ENCODE measurements at regions not wholly inside any gene's neighbourhood (a gene's known extent, or its start where the extent isn't known, plus 50 kb on each side); places are given as distances from the start of the nearest gene placed in this dataset.
"Not testable (repeated sequence)": the region's sequence is repeated elsewhere in the genome, so short reads cannot be mapped to it uniquely, and the experiment has no call there.

DNA sequence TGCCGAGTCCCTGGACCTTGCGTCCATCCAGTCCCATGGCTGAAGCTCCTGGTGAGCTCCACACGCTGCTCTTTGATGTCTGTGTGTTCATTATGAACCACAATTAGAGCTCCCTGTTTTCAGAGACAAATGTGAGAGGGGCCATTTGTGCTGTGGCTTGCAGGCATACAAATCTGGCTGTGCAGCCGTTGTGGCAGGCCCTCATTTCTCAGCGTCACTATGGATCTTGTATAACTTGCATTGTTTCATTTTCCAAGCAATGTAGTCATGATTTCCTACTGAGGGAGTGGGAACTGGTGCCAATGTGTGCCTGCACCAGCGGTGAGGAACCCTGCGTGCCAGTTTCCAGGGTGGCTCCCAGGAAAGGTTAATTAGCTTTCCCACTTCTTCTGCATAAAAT lies 542.6 kb downstream of the TMEM114 start:
- DNase-seq: no peak

DNA sequence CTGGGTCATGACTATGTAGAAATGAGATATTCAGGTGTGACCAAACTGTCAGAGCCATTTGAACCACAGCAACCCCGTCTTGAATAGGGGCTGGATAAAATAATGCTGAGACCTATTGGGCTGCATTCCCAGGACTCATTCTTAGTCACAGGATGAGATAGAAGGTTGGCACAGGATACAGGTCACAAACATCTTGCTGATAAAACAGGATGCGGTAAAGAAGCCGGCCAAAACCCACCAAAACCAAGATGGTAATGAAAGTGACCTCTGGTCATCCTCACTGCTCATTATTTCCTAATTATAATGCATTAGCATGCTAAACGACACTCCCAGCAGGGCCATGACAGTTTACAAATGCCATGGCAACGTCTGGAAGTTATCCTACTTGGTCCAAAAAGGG lies 545.5 kb downstream of the TMEM114 start:
- DNase-seq: no peak

DNA sequence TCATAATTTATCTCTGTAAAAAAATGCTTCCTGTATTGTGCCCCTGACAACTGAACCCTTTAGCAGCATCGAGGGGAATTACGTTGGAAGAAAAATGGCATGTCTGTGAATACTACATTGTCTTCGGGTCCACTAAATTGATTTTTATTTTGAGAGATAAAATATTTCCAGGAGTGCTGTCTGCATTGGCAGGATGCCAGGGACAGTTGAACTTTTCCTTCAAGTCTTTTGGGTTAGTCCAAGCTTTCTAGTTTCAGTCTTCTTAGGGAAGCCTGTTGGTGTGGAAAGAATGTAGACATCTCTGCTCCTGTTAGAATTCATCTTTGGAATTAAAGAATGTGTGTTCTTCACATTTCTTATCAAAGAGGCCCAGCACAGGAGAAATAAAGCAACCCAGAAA lies 557.9 kb downstream of the TMEM114 start:
- DNase-seq: no peak

DNA sequence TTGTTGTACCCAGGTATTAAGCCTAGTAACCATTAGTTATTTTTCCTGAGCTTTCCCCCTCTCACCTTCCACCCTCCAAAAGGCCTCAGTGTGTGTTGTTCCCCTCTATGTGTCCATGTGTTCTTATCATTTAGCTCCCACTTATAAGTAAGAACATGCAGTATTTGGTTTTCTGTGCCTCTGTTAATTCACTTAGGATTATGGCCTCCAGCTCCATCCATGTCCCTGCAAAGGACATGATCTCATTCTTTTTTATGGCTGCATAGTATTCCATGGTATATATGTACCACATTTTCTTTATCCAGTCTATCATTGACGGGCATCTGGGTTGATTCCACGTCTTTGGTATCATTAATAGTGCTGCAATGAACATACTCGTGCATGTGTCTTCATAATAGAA lies 560.3 kb downstream of the TMEM114 start:
- not testable (repeated sequence) for DNase-seq

DNA sequence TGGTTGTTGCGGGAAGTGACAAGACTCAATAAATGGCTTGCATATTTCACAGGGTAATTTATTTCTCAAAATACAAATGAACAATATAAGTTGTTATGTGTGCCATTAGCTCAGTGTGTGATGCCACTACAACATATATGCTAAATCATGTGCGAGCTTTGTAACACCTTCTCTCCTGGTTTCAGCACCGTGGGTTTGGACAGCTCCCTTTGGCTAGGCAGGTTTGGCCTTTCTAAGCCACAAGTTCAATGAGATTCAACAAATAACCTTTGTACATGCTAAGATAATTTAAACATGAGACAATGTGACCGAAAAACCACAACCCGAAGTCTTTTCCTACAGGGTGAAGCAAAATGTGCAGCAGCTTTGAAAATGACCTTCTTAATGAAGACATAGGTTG lies 563.9 kb downstream of the TMEM114 start:
- DNase-seq: no peak

DNA sequence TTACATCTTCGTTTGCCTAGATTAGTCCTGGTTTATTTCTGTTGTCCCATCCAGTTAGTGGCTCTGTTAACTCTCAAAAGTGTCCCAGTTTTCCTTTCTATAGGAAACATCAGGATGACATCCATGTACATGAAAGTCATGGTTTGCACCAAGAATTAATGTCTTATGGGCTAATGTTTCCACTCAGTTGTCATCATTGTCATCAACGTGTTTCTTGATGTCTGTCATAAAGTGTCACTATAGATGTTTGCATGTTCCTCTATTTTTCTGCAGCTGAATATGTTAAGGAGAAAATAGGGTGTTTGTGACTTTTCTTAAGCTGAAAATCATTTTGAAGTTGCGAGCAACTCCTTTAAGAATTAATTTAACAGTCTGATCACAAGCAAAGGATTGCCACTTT lies 567.0 kb downstream of the TMEM114 start:
- no peak for DNase-seq

DNA sequence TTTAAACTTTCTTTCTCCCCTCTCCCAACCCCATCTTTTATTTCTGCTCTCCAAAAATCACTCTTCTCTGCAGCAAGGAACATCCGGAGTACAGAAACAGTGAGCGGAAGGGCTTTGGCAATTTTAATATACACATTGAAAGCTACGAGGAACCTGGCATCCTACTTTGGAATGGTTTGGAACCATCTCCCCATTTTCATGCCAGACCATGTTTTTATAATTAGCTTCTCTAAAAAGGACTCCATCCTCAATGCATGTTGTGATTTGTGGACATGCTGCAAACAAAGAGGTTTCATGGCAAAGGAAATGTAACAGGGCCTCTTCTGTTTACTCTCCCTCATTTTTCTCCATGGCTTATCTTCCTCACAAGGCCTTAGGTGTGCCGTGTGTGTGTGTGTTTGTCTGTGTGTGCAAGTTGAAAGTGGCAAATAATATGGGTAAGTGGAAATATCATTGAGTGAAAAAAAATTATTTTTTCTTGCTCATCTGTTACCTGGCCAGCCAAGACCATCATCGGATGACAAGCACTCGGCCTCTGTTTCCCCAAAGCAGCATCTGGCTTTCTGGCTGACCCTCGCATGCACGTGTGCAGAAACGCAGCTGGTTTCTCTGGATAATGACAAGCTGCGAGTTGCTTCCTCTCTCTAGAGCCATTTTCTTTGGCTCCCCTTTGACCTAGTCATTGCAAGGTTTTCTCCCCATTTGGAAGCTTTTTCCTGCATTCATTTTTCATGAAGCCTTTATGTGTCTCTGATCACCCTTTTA lies 585.0 kb downstream of the TMEM114 start:
- DNase-seq: no peak

DNA sequence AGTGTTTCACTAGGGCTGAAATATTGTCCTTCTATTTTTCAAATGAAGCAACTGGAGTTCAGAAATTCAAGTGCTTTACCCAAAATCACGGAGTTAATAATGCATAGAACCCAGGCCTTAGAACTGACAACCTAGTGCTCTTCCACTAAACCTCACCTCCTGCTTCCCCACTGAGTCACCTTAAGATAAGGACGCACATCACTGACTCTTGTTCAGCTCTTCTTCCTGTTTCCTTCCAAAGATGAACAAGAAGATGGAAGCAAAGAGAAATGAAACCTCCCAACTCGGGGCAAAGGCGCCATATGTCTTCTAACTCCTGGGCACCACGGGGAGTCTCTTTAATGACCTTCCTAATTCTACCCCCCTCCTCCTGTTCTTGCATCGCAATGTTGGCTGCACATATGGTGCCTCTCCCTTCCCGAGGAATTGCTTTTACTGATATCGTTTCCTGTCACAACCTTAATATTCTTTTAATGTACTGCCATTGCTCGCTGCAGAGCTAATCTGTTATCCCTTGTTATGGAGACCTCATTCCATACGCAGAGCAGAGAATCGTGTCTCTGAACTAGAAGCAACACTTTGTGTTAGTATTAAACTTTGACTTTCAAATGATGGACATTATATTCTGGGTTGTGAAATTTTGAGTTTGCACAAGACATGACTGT lies 591.4 kb downstream of the TMEM114 start:
- DNase-seq: no peak

DNA sequence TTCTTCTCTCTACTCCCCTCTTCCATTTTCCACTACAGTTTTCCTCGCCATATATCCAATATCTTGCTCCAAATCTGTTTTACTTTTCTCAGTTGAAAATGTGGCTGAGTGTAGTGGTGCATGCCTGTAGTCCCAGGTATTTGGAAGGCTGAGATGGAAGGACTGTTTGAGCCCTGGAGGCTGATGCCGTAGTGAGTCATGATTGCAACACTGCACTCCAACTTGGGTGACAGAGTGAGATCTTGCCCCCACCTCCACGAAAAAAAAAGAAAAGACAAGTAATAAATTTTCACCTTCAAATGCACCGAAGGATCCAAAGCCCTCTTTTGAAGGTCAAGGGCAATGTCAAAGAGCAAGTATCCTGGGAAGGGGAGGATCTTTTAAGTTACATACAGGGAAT lies 592.3 kb downstream of the TMEM114 start:
- DNase-seq: no peak

DNA sequence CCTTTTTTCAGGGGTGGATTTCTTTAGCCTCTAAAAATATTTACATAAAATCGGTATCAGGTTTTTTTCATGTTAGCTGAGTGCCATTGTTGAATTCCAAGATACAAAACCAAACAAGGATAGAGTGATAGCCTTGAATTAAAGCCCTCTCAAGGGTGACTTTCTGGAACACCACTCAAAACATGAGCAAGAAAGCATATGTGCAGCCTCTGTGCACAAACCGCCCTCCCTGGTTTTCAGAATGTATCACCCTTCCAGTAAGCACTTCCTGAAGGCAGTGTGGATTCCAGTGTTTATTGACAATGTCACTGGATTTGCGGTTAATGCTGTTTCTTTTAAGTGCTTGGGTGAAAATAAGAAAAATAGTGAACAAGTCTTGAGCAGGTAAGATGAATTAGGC lies 597.7 kb downstream of the TMEM114 start:
- DNase-seq: no peak

DNA sequence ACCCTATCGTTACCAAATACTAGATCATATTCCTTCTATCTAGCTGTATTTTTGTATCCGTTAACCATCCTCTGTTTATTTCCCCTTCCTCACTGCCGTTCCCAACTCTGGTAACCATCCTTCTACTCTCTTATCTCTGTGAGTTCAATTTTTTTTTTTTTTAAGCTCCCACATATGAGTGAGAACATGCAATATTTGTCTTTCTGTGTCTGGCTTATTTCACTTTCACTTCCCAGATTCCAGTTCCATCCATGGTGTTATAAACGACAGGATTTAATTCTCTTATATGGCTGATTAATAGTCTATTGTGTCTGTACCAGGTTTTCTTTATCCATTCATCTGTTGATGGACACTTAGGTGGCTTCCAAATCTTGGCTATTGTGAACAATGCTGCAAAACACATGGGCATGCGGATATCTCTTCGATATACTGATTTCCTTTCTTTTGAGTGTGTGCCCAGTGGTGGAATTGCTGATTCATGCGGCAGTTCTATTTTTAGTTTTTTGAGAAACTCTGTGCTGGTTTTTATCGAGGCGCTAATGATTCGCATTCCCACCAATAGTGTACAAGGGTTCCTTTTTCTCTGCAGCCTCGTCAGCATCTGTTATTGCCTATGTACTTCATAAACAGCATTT lies 599.6 kb downstream of the TMEM114 start:
- DNase-seq: no peak

DNA sequence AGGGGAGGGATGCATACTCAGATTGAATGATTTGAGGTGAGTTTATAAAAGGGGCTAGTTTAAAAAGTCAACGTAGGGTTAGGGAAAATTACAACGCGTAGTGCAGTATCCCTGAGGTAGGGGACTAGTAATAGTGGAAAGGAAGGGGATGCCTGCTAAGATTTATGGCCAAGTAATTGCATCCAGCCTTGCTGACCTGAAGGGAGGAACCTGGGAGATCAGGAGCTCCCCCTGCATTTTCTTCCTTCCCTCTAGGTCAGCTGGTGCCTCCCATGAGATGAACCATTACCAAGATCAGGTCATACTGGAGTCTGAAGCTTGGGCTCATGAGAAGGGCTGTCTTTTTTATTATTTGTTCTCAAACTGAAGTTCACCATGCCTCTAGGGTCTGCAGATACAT lies 606.6 kb downstream of the TMEM114 start:
- no peak for DNase-seq

DNA sequence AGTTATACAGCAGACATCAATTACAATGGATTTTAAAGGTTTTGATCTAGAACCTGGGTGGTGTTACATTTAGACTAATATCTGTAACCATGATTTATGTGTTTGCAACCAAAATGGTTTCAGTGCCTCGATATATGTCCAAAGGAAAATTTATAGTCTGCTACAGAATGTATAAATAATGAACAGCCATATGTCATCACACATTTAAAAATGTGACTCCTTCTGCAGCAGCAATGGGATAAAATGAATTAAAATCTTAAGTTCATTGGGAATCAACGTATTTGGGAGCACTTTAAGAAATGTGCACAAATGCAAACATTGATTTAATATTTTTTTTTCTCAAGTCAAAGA lies 610.2 kb downstream of the TMEM114 start:
- DNase-seq: no peak

DNA sequence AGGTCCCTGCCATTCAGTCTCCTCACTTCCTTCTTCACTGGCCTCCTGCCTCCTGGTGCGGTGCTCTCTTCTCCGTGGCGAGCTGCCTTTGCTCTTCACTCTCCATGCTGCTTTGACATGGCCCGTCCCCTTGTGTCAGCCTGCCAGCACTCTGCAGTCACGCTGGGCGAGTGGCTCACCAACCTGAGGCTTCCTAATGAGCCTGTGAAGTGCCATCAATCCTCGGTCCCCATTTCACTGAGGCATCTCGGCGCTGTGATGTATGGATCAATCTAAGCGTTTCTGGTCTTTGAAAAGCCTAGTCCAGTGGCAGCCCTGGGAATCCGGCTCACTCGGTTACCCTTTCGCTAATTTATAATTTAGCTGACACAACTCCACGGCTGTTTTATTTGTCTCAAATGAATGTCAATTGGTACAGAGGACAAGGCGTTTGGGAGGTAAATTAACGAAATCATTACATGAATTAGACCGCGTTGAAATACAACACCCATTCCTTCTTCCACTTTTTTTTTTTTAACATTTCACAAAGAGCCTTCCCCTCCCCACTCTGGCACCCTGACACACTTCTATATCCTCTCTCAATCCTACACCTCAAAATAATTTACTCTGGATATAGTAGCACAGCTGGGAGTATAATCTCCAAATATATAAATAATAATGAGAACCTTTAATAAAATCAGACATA lies 610.7 kb downstream of the TMEM114 start:
- DNase-seq: no peak

DNA sequence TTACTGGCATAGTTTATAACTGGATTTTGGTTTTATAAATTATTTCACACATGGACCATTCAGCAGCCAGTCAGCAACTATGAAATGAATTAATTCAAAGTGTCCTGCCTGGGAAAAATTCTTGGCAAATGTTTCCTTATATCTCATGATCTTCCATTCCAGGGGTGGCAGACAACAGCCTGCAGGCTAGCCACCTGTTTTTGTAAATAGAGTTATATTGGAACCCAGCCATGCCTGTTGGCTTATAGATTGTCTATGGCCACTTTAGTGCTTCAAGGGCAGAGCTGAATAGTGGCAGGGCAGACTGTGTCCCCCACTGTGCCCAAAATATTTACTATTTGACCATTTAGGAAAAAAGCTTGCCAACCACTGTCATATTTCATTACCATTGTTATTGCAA lies 613.7 kb downstream of the TMEM114 start:
- no peak for DNase-seq

DNA sequence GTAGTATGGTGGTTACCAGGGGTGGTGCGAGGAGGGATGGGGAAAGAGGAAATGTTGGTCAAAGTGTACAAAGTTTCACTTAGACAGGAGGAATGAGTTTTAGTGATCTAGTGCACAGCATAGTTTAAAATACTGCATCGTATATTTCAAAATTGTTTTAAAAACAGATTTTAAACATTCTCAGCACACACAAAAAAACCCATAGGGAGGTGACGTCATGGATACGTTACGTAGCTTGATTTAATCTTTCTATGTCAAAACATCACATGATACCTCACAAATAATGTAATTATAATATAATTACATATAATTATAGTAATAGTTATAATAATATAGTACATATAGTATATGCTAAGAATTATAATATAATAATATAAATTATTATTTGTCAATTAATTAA lies 614.2 kb downstream of the TMEM114 start:
- DNase-seq: no peak

DNA sequence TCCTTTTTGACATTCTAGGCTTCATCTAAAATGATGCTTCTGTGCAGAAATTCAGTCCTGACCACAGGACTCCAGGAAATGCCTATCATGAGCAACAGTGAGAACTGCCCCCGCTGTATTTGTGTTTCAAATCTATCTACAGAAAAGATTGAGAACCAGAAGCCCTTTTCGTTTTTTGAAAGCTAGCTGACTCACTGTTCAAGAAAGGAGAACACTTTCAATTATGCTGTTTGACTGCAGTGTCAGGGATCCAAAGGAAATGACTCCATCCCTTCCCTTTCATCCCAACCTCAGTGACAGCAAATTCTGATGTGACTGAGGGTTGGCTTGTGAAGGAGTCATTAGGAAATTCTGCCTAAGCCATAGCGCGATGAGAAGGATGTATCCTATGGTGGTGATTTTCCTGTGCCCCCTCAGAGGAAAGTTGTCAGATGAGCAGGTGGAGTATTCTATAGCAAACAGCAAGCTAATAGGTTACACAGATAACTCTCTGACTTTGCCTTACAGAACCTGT lies 622.3 kb downstream of the TMEM114 start:
- DNase-seq: no peak

DNA sequence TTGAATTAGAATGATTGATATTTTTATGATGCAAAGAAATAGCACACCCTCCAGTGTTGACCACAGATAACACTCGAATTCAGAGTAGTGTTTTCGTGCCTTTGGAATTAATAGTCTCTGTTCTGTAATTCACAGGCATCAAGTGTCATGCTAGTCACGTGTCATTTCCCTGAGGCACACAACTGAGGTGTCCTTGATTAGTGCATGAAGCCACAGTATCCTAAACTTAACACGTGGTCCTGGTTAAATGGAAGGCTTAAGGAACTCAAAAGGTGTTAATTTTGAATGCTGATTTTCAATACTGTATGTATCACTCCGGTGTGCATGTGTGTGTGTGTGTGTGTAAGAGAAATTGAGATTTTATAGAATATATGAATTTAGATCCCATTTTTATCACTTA lies 625.6 kb downstream of the TMEM114 start:
- no peak for DNase-seq

DNA sequence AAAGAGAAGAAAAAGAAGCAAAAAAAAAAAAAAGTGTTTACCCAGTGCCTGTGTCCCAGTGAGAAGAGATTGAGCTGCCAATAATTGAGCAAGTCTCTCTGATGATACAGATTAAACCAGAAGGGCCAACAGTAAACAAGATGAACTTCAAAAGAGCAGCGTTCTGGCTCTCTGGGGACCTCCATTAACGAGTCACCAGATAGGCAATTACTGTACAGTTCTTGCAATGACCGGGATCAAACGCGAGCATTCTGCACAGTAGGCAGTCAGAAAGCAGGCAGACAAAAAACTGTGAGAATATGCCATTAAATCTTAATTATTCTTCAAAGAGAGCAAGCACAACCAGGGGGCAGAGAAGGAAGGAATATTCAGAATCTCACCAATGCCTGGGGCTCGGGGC lies 626.1 kb downstream of the TMEM114 start:
- DNase-seq: no peak

DNA sequence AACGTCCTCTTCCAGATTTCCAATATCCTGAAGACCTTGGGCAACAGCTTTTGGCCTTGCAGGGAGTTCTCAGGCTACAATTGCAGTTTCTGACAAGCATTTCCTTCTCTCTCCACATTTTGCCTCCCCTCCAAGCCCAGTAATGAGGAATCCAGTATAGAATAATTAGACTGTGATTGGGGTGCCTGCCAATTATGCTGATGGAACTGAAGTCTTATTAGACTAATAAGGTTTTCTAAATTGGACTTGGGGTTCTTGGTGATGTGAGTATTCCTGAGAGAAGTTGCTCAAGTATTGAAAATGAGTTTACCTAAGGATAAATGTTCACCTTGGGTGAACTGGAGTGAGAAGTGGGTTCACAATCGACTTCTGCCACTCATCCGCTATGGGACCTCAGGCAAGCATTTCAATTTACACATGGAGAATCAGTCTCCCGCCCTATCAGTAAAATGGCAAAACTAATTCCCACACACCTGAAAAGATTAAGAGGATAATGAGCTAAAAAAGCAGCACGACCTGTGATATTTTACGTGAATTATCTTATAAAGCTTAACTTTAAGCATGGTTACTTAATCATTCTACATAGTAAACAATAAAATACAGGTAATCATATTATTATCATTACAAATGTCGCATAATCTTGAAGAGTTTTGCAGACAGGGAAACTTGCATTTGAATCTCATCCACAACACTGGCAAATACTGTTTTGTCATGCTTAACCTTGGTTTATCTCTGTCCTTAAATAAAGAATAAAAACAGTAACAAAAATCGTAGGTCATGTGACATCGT lies 628.0 kb downstream of the TMEM114 start:
- DNase-seq: no peak

DNA sequence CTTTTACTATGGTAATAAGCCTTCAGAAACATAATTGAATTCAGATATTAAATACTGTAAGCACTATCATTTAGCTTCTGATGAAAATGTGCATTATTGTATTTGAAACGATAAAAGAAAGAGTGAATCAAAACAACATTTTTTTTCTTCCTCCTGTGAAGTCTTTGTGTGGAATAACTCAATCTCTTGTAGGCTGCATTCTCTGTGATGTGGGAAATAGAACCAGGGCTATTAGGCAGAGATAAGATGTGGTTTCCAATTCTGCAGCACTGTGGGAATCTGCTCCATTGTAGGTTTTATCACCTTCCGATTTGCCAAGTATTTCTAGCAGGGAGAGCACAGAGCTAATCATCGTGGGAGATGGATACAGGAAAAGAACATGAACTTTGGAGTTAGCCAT lies 624.5 kb downstream of the RBFOX1 start:
- DNase-seq: no peak

DNA sequence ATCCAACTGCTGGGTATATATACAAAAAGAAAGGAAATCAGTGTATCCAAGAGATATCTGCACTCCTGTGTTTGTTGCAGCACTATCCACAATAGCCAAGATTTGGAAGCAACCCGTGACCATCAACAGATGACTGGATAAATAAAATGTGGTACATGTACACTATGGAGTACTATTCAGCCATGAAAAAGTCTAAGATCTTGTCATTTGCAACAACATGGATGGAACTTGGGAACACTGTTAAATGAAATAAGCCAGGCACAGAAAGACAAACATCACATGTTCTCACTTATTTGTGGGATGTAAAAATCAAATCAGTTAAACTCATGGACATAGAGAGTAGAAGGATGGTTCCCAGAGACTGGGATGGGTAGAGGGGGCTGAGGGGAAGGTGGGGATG lies 620.7 kb downstream of the RBFOX1 start:
- DNase-seq: no peak

DNA sequence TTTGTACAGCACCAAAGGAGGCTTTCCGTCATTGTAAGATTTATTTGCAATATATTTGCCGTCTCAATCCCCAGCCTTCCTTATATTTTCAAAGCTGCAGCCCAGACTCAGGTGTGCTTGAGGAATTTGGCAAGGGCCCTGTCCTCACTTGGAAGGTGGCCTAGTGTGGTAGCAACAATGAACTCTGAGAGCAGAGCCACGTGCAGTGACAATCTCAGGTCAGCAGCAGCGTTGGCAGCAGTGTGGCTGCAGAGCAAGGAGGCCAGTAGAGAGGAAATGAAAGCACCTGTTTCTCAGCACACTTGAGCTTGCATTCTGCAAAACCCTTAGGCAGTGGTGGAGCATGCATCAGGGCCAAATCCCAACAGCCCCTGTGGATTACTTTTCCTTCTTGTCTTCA lies 613.5 kb downstream of the RBFOX1 start:
- no peak for DNase-seq
